Ecto neural progenitor cell (in vitro differentiated cells): ENCODE measurements at regions not wholly inside any gene's neighbourhood (a gene's known extent, or its start where the extent isn't known, plus 50 kb on each side); places are given as distances from the start of the nearest gene placed in this dataset.

Experiments
- DNase-seq: peaks from one replicate; pipeline ENCODE4 v3.0.0-alpha.2; 2018; ENCODE audit warnings: low spot score

GRCh38 chr2:235141411-235142128 is 189.8 kb downstream of the SH3BP4 start:
- peak; percentile 43 for DNase-seq

GRCh38 chr2:235142601-235143000 is 190.8 kb downstream of the SH3BP4 start:
- DNase-seq = no peak

GRCh38 chr2:235143789-235144188 is 192.0 kb downstream of the SH3BP4 start:
- DNase-seq = no peak

GRCh38 chr2:235144291-235144690 is 192.5 kb downstream of the SH3BP4 start:
- DNase-seq = no peak

GRCh38 chr2:235146206-235146605 is 194.4 kb downstream of the SH3BP4 start:
- peak; percentile 17 for DNase-seq

GRCh38 chr2:235146871-235147565 is 195.2 kb downstream of the SH3BP4 start:
- peak; percentile 20 for DNase-seq

- peak; percentile 18 for DNase-seq
Observed at GRCh38 chr2:235148201-235149170, 196.7 kb downstream of the SH3BP4 start.

- no peak for DNase-seq
Observed at GRCh38 chr2:235149240-235149659, 197.4 kb downstream of the SH3BP4 start.

GRCh38 chr2:235149736-235150135 is 197.9 kb downstream of the SH3BP4 start:
- DNase-seq = no peak

- DNase-seq = no peak
Observed at GRCh38 chr2:235151152-235151551, 199.3 kb downstream of the SH3BP4 start.

- DNase-seq = no peak
Observed at GRCh38 chr2:235155163-235155562, 203.3 kb downstream of the SH3BP4 start.

- no peak for DNase-seq
Observed at GRCh38 chr2:235156055-235156454, 204.2 kb downstream of the SH3BP4 start.

- DNase-seq = no peak
Observed at GRCh38 chr2:235157746-235158482, 206.1 kb downstream of the SH3BP4 start.

GRCh38 chr2:235160281-235160810 is 208.5 kb downstream of the SH3BP4 start:
- no peak for DNase-seq

- DNase-seq = no peak
Observed at GRCh38 chr2:235161565-235161964, 209.7 kb downstream of the SH3BP4 start.

- no peak for DNase-seq
Observed at GRCh38 chr2:235162082-235162836, 210.4 kb downstream of the SH3BP4 start.

- DNase-seq = no peak
Observed at GRCh38 chr2:235162837-235163197, 211.0 kb downstream of the SH3BP4 start.

GRCh38 chr2:235165136-235165535 is 213.3 kb downstream of the SH3BP4 start:
- no peak for DNase-seq

GRCh38 chr2:235165631-235166030 is 213.8 kb downstream of the SH3BP4 start:
- no peak for DNase-seq

GRCh38 chr2:235168174-235168979 is 216.6 kb downstream of the SH3BP4 start:
- no peak for DNase-seq
